ACHN (cell line): ENCODE measurements at regions not wholly inside any gene's neighbourhood (a gene's known extent, or its start where the extent isn't known, plus 50 kb on each side); places are given as distances from the start of the nearest gene placed in this dataset.
"Not testable (repeated sequence)": the region's sequence is repeated elsewhere in the genome, so short reads cannot be mapped to it uniquely, and the experiment has no call there.

Source experiments
- DNase-seq: peaks from one replicate; pipeline ENCODE4 v3.0.0-alpha.2; 2015
- in situ Hi-C: cut with HindIII; loops from 2 replicates; pipeline ENCODE4 v1.10.0; 2017; ENCODE audit warnings: low sequenced_read_pairs, low pct_ligation_motif_present, low pct_unique_long_range_greater_than_20kb

GRCh38 chr9:38518826-38519225, 94.6 kb upstream of the IGFBPL1 start:
- DNase-seq, result no peak
- in situ Hi-C loops, result no loop called here

GRCh38 chr9:38516273-38516672, 92.0 kb upstream of the IGFBPL1 start:
- peak; percentile 42 for DNase-seq
- in situ Hi-C loops, result not testable (repeated sequence)

GRCh38 chr9:38515055-38515454, 90.8 kb upstream of the IGFBPL1 start:
- DNase-seq, in situ Hi-C loops: not testable (repeated sequence)

GRCh38 chr9:38510340-38510739, 86.1 kb upstream of the IGFBPL1 start:
- DNase-seq, in situ Hi-C loops: not testable (repeated sequence)

- in situ Hi-C loops, result no loop called here
- no peak for DNase-seq
Observed at GRCh38 chr9:38507587-38507986, 83.3 kb upstream of the IGFBPL1 start.

GRCh38 chr9:38500171-38500570, 75.9 kb upstream of the IGFBPL1 start:
- DNase-seq, in situ Hi-C loops: not testable (repeated sequence)

- in situ Hi-C loops, DNase-seq: not testable (repeated sequence)
Observed at GRCh38 chr9:38498551-38498950, 74.3 kb upstream of the IGFBPL1 start.

GRCh38 chr9:38489057-38489456, 64.8 kb upstream of the IGFBPL1 start:
- in situ Hi-C loops, result no loop called here

GRCh38 chr9:38488156-38488698, 64.0 kb upstream of the IGFBPL1 start:
- no peak for DNase-seq
- in situ Hi-C loops, result no loop called here

More at GRCh38 chr9:38489057-38489456, 64.8 kb upstream of the IGFBPL1 start:
- no peak for DNase-seq

GRCh38 chr9:38487418-38488155, 63.3 kb upstream of the IGFBPL1 start:
- in situ Hi-C loops, DNase-seq: not testable (repeated sequence)

GRCh38 chr9:38486837-38487236, 62.6 kb upstream of the IGFBPL1 start:
- in situ Hi-C loops, result no loop called here

GRCh38 chr9:38486056-38486615, 61.9 kb upstream of the IGFBPL1 start:
- DNase-seq, result no peak
- in situ Hi-C loops, result no loop called here

More at GRCh38 chr9:38486837-38487236, 62.6 kb upstream of the IGFBPL1 start:
- DNase-seq, result no peak

GRCh38 chr9:38484076-38484665, 59.9 kb upstream of the IGFBPL1 start:
- DNase-seq, in situ Hi-C loops: not testable (repeated sequence)

GRCh38 chr9:38482918-38483592, 58.8 kb upstream of the IGFBPL1 start:
- in situ Hi-C loops, result no loop called here
- no peak for DNase-seq

GRCh38 chr9:38478211-38478610, 54.0 kb upstream of the IGFBPL1 start:
- no peak for DNase-seq
- in situ Hi-C loops, result no loop called here

- DNase-seq, in situ Hi-C loops: not testable (repeated sequence)
Observed at GRCh38 chr9:38474476-38474875, 50.2 kb upstream of the IGFBPL1 start.
